Right lobe of liver (tissue), 6 donors: ENCODE measurements at regions not wholly inside any gene's neighbourhood (a gene's known extent, or its start where the extent isn't known, plus 50 kb on each side); places are given as distances from the start of the nearest gene placed in this dataset.

Experiments used
- ATAC-seq, 4 donors: fragments of 200-7000 bp; cut with Tn5 transposase; one replicate each; pipeline ENCODE4 v1.9.1; 2020; ENCODE audit warnings: mild to moderate bottlenecking in 4 of 4, moderate library complexity in 4 of 4
- DNase-seq, 3 donors: peaks; one replicate each; pipeline ENCODE4 v3.0.0-alpha.2; 2020
- H3K27ac ChIP-seq, 3 donors: fragments of 200-600 bp; one replicate each; pipeline ENCODE4 v1.8.0; 2022
- H3K27me3 ChIP-seq, 2 donors: fragments of 200-600 bp; one replicate each; pipeline ENCODE4 v1.8.0; 2022
- H3K36me3 ChIP-seq, 4 donors: fragments of 200-600 bp; sonication (generic) in 1 of 4; one replicate each; pipeline versions ENCODE4 v1.5.1 to v1.8.0; 2017 to 2022; ENCODE audit warnings: control low read depth in 1 of 4
- H3K4me1 ChIP-seq, 4 donors: fragments of 200-600 bp; sonication (generic) in 1 of 4; one replicate each; pipeline versions ENCODE4 v1.5.1 to v1.8.0; 2017 to 2022; ENCODE audit warnings: control low read depth in 1 of 4
- H3K4me3 ChIP-seq, 3 donors: fragments of 200-600 bp; one replicate each; pipeline ENCODE4 v1.8.0; 2022
- H3K9me3 ChIP-seq, 4 donors: fragments of 200-600 bp; sonication (generic) in 1 of 4; one replicate each; pipeline versions ENCODE4 v1.5.1 to v1.8.0; 2017 to 2022; ENCODE audit warnings: control low read depth in 1 of 4
- POLR2A ChIP-seq: fragments of 450-650 bp; IDR thresholded peaks from one replicate; pipeline ENCODE4 v1.6.1; 2017; ENCODE audit warnings: antibody characterized with exemption, mild to moderate bottlenecking
- WGBS: methylation state at CpG from one replicate; pipeline ENCODE4 v1.1.6; 2018; ENCODE audit warnings: low coverage, low lambda C conversion rate; ENCODE audit not compliant: insufficient coverage; ENCODE audit errors: missing lambda C conversion rate; 5-methylcytosine and 5-hydroxymethylcytosine counted together
- intact Hi-C, 2 donors: fragments of 100-400 bp; cut with DNase I; formaldehyde crosslinking; loops; one replicate each; pipeline versions ENCODE4 v1.11.2 to v1.14.1; 2022
- TF ChIP-seq, protein P1 (sequence below), 4 donors: fragments of 200-600 bp in 3 of 4; fragments of 450-650 bp in 1 of 4; IDR thresholded peaks; one replicate each; pipeline versions ENCODE4 v1.5.1 to v1.8.0; 2016 to 2022; ENCODE audit warnings: antibody characterized with exemption in 4 of 4, mild to moderate bottlenecking in 2 of 4
- donor health status: DM: no; HTN: yes; CAD: no.
- donor health status: DM: no; HTN: no; CAD: no.
- donor health status: DM: no; HTN: no; CAD: no.
- donor health status: DM: no; HTN: yes; CAD: no.
- donor health status: DM: no; HTN: yes; CAD: no.

DNA sequence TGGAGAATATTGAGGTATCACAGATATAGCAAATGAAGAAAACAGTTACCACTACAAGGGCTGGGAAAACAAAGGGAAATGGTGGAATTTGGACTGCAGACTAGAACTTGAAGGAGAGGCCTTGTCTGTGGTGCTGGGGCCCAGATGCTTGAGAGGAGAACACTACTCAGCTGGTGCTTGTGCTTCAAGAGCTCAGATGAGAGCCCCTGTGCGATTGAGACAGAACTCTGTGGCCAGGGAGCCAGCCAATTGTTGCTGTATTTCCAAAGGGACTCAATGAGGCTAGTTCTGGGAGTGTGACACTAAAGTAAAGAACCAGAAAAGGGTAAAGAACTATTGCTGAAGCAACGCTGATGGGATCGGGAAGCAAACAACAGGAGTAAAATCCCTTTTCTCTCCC, 406.5 kb upstream of the SEMA3D start:
- TF ChIP-seq, protein P1, sequence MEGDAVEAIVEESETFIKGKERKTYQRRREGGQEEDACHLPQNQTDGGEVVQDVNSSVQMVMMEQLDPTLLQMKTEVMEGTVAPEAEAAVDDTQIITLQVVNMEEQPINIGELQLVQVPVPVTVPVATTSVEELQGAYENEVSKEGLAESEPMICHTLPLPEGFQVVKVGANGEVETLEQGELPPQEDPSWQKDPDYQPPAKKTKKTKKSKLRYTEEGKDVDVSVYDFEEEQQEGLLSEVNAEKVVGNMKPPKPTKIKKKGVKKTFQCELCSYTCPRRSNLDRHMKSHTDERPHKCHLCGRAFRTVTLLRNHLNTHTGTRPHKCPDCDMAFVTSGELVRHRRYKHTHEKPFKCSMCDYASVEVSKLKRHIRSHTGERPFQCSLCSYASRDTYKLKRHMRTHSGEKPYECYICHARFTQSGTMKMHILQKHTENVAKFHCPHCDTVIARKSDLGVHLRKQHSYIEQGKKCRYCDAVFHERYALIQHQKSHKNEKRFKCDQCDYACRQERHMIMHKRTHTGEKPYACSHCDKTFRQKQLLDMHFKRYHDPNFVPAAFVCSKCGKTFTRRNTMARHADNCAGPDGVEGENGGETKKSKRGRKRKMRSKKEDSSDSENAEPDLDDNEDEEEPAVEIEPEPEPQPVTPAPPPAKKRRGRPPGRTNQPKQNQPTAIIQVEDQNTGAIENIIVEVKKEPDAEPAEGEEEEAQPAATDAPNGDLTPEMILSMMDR (IDR thresholded peaks at IDR 0.05): no peak
- TF ChIP-seq POLR2A: no peak
- H3K4me1 ChIP-seq: no peaks in the 10 kb centered on the region
- intact Hi-C loops: no loop called here
- DNase-seq: no peak
- no peaks in the 10 kb centered on the region for H3K36me3 ChIP-seq
- H3K4me3 ChIP-seq: no peak overlapping the region
- ATAC-seq: no peak
- no peak overlapping the region for H3K27ac ChIP-seq
- no peaks in the 10 kb centered on the region for H3K9me3 ChIP-seq
- 21% methylated on average over 2 of the region's 3 CpGs for WGBS
- no peaks in the 10 kb centered on the region for H3K27me3 ChIP-seq

DNA sequence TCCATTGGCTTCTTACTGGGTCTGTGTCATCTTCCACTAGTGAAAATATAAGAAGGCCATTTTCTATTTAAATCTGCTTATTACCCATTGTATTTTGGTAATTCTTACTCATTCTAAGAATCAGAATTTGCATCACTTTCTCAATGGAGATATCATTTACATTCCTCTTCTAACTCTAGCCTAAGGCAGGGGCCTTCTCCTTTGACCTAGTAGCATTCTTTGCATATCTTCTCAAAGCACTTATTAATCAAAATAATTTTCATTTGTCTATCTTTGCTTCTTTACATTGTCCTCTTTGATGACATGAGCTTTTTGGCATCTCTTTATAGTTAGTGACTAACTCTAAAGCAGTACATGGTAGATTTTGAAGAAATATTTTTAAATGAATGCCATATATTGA, 400.9 kb upstream of the SEMA3D start:
- H3K9me3 ChIP-seq: no peaks in the 10 kb centered on the region
- DNase-seq: no peak
- H3K27ac ChIP-seq: no peak overlapping the region
- intact Hi-C loops: no loop called here
- no peaks in the 10 kb centered on the region for H3K27me3 ChIP-seq
- TF ChIP-seq POLR2A: no peak
- TF ChIP-seq, protein P1 (IDR thresholded peaks at IDR 0.05): no peak
- no peak for ATAC-seq
- no peaks in the 10 kb centered on the region for H3K4me1 ChIP-seq
- no peak overlapping the region for H3K4me3 ChIP-seq
- no peaks in the 10 kb centered on the region for H3K36me3 ChIP-seq

DNA sequence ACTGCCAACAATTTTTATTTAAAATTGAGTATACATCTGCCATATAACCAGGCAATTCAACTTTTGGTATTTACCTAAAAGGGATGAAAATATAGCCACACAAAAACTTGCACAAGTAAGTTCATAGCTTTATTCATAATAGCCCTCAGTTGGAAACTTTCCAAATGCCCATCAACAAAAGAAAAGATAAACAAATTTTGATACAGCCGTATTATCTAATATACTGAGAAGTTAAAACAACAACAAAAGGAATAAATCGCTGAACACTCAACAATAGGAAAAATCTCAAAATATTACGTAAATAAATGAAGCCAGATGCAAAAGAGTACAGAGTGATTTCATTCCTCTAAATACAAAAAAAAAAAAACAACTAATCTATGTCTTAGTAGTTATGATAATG, 399.2 kb upstream of the SEMA3D start:
- H3K4me3 ChIP-seq: no peak overlapping the region
- intact Hi-C loops: no loop called here
- H3K9me3 ChIP-seq: no peaks in the 10 kb centered on the region
- no peak for DNase-seq
- no peaks in the 10 kb centered on the region for H3K4me1 ChIP-seq
- TF ChIP-seq, protein P1 (IDR thresholded peaks at IDR 0.05): no peak
- no peak for TF ChIP-seq POLR2A
- H3K27me3 ChIP-seq: no peaks in the 10 kb centered on the region
- ATAC-seq: no peak
- WGBS: 37% methylated on average over 3 of the region's 3 CpGs
- H3K27ac ChIP-seq: no peak overlapping the region
- H3K36me3 ChIP-seq: no peaks in the 10 kb centered on the region

DNA sequence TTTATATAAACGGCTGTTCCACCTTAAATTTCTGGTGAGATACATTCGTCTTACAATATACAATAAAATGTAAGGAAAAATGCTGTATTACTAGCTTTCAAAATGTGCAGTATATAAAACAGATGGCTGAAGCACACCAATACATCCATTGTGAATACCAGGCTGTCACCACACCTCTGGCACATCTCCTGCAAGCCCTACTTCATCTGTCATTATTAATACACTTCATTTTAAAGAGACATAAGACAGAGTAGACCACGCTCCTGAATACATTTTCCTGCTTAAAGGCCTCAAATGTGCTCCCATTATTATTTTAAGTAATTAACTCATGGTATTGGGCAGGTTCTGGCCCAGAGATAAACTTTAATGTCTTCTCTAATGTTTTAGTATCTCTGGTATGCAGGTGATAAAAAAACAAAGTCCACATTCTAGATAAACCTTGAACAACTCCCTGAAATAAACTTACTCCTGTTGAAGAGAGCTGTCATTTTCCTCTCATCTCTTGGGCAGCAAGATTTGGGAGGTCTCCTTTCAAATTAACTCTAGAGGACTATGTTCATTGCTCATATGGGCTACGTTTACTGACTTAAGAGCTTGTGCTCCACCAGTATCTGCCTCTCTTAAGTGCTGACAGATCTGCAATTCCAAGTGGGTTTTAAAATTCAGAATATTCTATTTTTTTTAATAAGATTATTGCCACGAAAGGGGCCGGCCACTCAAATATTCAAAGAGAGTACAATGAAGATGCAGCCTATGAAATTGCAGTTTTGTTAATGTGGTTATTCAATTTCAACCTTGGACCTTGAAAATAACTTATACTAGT, 396.5 kb upstream of the SEMA3D start:
- WGBS: 46% methylated on average over 6 of the region's 6 CpGs

More for the DNA sequence above, 396.5 kb upstream of the SEMA3D start:
- no peak overlapping the region for H3K27ac ChIP-seq
- H3K9me3 ChIP-seq: no peaks in the 10 kb centered on the region
- H3K4me3 ChIP-seq: no peak overlapping the region
- no peak for ATAC-seq
- no peak for DNase-seq
- H3K27me3 ChIP-seq: no peaks in the 10 kb centered on the region
- TF ChIP-seq, protein P1 (IDR thresholded peaks at IDR 0.05): no peak
- no peak for TF ChIP-seq POLR2A
- intact Hi-C loops: no loop called here
- H3K36me3 ChIP-seq: no peaks in the 10 kb centered on the region
- H3K4me1 ChIP-seq: no peaks in the 10 kb centered on the region
